Lung (tissue), 11 donors: ENCODE measurements at regions not wholly inside any gene's neighbourhood (a gene's known extent, or its start where the extent isn't known, plus 50 kb on each side); places are given as distances from the start of the nearest gene placed in this dataset.

Experiments used
- ATAC-seq: fragments of 200-7000 bp; cut with Tn5 transposase; one replicate; pipeline ENCODE4 v1.9.1; 2020; ENCODE audit warnings: moderate number of reproducible peaks; ENCODE audit not compliant: insufficient read depth, low FRiP score
- DNase-seq, 3 donors: peaks; one replicate each; pipeline ENCODE4 v3.0.0-alpha.2; 2013 to 2017
- H3K27ac ChIP-seq, 2 donors: one replicate each; pipeline ENCODE4 v1.5.1; 2013; ENCODE audit warnings: mild to moderate bottlenecking in 2 of 2, moderate library complexity in 2 of 2, control low read depth in 1 of 2, inconsistent platforms in 1 of 2, low read depth in 1 of 2, low read length in 1 of 2
- H3K27me3 ChIP-seq, 3 donors: one replicate each; pipeline ENCODE4 v1.5.1; 2013; ENCODE audit warnings: low read length in 2 of 3; ENCODE audit not compliant: control insufficient read depth in 3 of 3, insufficient read depth in 3 of 3
- H3K36me3 ChIP-seq, 4 donors: one replicate each; pipeline ENCODE4 v1.5.1; 2013; ENCODE audit warnings: low read length in 4 of 4, mild to moderate bottlenecking in 1 of 4, moderate library complexity in 1 of 4; ENCODE audit not compliant: control insufficient read depth in 4 of 4, insufficient read depth in 4 of 4
- H3K4me1 ChIP-seq, 5 donors: one replicate each; pipeline ENCODE4 v1.5.1; 2013; ENCODE audit warnings: low read length in 5 of 5, mild to moderate bottlenecking in 2 of 5, moderate library complexity in 1 of 5; ENCODE audit not compliant: control insufficient read depth in 5 of 5, insufficient read depth in 5 of 5
- H3K4me3 ChIP-seq: one replicate; pipeline ENCODE4 v1.5.1; 2013; ENCODE audit warnings: mild to moderate bottlenecking, control low read depth, moderate library complexity
- H3K9ac ChIP-seq, 2 donors: one replicate each; pipeline ENCODE4 v1.5.1; 2013; ENCODE audit warnings: low read length in 2 of 2, control low read depth in 1 of 2; ENCODE audit not compliant: insufficient read depth in 1 of 2
- H3K9me3 ChIP-seq, 4 donors: one replicate each; pipeline ENCODE4 v1.5.1; 2013; ENCODE audit warnings: low read length in 3 of 4, mild to moderate bottlenecking in 1 of 4, moderate library complexity in 1 of 4; ENCODE audit not compliant: control insufficient read depth in 4 of 4, insufficient read depth in 3 of 4
- CTCF ChIP-seq: IDR thresholded peaks from 2 replicates; pipeline ENCODE4 v1.5.1; 2012; ENCODE audit warnings: mild to moderate bottlenecking; ENCODE audit errors: control extremely low read depth, extremely low read depth
- WGBS, 2 donors: extraction: QIAGEN DNeasy Blood & Tissue Kit; methylation state at CpG; one replicate each; pipeline ENCODE4 v1.1.7; 2013; 5-methylcytosine and 5-hydroxymethylcytosine counted together
- donor health status: control.
- donor health status: control.
- donor health status: Bipolar disorder and iron deficiency.
- donor health status: healthy.
- donor health status: DM: yes; HTN: yes; CAD: no.

- TF ChIP-seq CTCF: no peak
- peaks cover 0 to 5% (median 2%) of the 10 kb centered on the region in 4 donors for H3K9me3 ChIP-seq
- no peak overlapping the region for H3K9ac ChIP-seq
- H3K36me3 ChIP-seq: no peaks in the 10 kb centered on the region
- DNase-seq (no peak), ATAC-seq (no peak)
- H3K4me3 ChIP-seq: no peak overlapping the region
- no peaks in the 10 kb centered on the region for H3K4me1 ChIP-seq
- no peaks in the 10 kb centered on the region for H3K27me3 ChIP-seq
- H3K27ac ChIP-seq: no peak overlapping the region
- WGBS, 2 donors: 85 to 89% methylated on average over 13 of the region's 13 CpGs
Measured at GRCh38 chr10:56646329-56647111, 285.5 kb upstream of the ZWINT start.

- WGBS, 2 donors: 81 to 90% methylated on average over 1 of the region's 1 CpG
- TF ChIP-seq CTCF: no peak
- Histone ChIP-seq H3K9me3 (peaks cover 0 to 1% (median 0%) of the 10 kb centered on the region in 4 donors), H3K9ac (no peak overlapping the region), H3K27me3 (no peaks in the 10 kb centered on the region), H3K4me3 (no peak overlapping the region), H3K4me1 (peaks cover 0 to 4% (median 0%) of the 10 kb centered on the region in 5 donors), H3K36me3 (no peaks in the 10 kb centered on the region), H3K27ac (no peak overlapping the region)
- ATAC-seq (no peak), DNase-seq (no peak)
Measured at GRCh38 chr10:56633876-56634452, 272.9 kb upstream of the ZWINT start.

- H3K4me1 ChIP-seq: peaks cover 0 to 4% (median 0%) of the 10 kb centered on the region in 5 donors
- WGBS, 2 donors: 65 to 73% methylated on average over 2 of the region's 2 CpGs
- DNase-seq (no peak), ATAC-seq (no peak)
- no peak for TF ChIP-seq CTCF
- H3K27ac ChIP-seq: no peak overlapping the region
- no peaks in the 10 kb centered on the region for H3K27me3 ChIP-seq
- H3K9me3 ChIP-seq: no peaks in the 10 kb centered on the region
- H3K36me3 ChIP-seq: no peaks in the 10 kb centered on the region
- H3K9ac ChIP-seq: no peak overlapping the region
- no peak overlapping the region for H3K4me3 ChIP-seq
Measured at GRCh38 chr10:56632537-56632936, 271.5 kb upstream of the ZWINT start.
